GM10248 (cell line): ENCODE measurements at regions not wholly inside any gene's neighbourhood (a gene's known extent, or its start where the extent isn't known, plus 50 kb on each side); places are given as distances from the start of the nearest gene placed in this dataset.

ENCODE experiments used
- CTCF ChIA-PET: fragments of 300-600 bp; sonication (Branson Sonifier 250); formaldehyde crosslinking; extraction: SDS; loops from one replicate; lab custom pipeline; 2021; ENCODE audit warnings: antibody characterized with exemption; lab: Yijun Ruan, JAX
- POLR2A ChIA-PET: fragments of 350-650 bp; sonication (Branson Sonifier 250); formaldehyde crosslinking; extraction: SDS; loops from one replicate; lab custom pipeline; 2020; ENCODE audit warnings: antibody characterized with exemption; lab: Yijun Ruan, JAX
- DNase-seq: peaks from one replicate; pipeline ENCODE4 v3.0.0; 2012; ENCODE audit errors: extremely low spot score
- TF ChIP-seq, protein P1 (sequence below): IDR thresholded peaks from 2 replicates; pipeline ENCODE4 v1.5.1; 2012; ENCODE audit warnings: mild to moderate bottlenecking, low read depth; ENCODE audit errors: extremely low read depth, missing control alignments, control extremely low read depth

GRCh38 chrX:150060406-150060805, 122.1 kb upstream of the EOLA2 start:
- TF ChIP-seq, protein P1, sequence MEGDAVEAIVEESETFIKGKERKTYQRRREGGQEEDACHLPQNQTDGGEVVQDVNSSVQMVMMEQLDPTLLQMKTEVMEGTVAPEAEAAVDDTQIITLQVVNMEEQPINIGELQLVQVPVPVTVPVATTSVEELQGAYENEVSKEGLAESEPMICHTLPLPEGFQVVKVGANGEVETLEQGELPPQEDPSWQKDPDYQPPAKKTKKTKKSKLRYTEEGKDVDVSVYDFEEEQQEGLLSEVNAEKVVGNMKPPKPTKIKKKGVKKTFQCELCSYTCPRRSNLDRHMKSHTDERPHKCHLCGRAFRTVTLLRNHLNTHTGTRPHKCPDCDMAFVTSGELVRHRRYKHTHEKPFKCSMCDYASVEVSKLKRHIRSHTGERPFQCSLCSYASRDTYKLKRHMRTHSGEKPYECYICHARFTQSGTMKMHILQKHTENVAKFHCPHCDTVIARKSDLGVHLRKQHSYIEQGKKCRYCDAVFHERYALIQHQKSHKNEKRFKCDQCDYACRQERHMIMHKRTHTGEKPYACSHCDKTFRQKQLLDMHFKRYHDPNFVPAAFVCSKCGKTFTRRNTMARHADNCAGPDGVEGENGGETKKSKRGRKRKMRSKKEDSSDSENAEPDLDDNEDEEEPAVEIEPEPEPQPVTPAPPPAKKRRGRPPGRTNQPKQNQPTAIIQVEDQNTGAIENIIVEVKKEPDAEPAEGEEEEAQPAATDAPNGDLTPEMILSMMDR: no peak
- ChIA-PET POLR2A (no interaction called here), CTCF (no interaction called here)
- no peak for DNase-seq

GRCh38 chrX:150062292-150063137, 124.2 kb upstream of the EOLA2 start:
- ChIA-PET CTCF (no interaction called here), POLR2A (no interaction called here)
- no peak for DNase-seq
- TF ChIP-seq, protein P1: no peak

DNA sequence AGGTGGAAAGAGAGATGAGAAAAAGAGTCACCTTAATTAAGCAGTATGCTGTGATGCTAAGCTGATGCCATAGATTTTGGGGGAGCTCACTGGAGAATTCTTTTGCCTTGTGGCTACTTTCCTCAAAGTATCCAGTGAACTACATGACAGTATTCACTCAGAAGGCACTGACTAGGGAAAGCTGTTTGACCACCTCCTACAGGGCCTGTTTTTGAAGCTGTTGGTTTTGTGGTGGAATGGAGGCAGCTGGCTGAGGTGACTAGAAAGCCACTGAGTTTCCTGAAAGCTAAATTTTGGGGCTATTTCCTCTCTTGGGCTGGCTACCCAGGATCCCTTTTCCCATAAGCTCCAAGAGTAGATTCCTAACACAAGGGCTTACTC, 124.8 kb upstream of the EOLA2 start:
- no peak for DNase-seq
- TF ChIP-seq, protein P1: no peak
- CTCF ChIA-PET: no interaction called here

DNA sequence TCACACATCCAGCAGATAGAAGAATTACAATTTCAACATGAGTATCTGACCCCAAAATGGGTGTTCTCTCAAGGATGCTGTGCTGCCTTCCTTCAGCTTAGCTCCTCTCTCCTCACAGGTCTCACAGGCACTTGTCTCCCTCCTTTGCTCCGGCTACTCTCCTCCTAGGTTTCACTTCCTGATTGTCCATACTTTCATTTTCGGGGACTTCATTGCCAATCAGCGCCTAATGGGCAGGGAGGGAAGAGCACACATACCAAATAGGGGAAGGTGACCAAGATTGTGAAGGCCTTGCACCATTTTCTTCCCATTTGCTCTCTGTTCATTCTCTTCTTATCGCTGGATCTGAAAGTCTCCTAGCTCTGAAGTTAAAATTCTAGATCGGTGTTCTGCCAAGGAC, 125.4 kb upstream of the EOLA2 start:
- ChIA-PET CTCF (no interaction called here), POLR2A (no interaction called here)
- TF ChIP-seq, protein P1: no peak
- no peak for DNase-seq

More for the DNA sequence above, 124.8 kb upstream of the EOLA2 start:
- POLR2A ChIA-PET: no interaction called here

DNA sequence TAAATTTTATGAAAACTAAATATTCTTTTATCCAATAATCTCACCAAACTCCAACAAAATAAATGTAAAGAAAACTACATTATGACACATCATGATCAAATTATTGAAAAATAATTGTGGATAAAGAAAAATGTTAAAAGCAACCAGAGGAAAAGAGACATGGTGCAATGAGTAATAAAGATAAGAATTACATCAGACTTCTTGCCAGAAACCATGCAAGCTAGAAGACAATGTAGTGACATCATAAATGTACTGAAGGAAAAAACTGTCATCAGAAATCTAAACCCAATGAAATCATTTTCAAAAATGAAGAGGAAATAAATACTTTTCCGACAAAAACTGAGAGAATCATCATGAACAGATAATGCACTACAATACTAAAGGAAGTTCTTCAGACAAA, 135.9 kb upstream of the EOLA2 start:
- POLR2A ChIA-PET: no interaction called here
- TF ChIP-seq, protein P1: no peak
- no peak for DNase-seq
- CTCF ChIA-PET: no interaction called here

DNA sequence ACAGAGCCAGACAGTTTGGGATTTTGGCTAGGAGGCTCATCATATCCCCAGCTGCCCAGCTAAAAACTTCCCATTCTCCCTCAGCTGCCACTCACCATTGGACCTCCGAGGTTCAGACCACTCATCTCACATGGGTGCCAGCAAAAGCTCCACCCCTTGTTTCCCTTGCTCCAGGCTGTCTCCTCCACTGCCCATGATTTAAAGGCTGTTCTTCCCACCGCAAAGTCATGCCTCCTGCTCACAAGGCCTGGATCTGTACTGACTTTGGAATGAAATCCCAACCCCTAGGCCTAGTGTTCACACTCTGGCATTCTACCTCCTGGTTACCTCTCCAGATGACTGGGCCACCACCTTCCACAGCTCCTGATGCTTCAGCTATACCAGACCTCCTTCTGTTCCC, 142.2 kb upstream of the EOLA2 start:
- ChIA-PET CTCF (no interaction called here), POLR2A (no interaction called here)
- TF ChIP-seq, protein P1: no peak
- DNase-seq: no peak
